HEK293T (cell line): ENCODE measurements at regions not wholly inside any gene's neighbourhood (a gene's known extent, or its start where the extent isn't known, plus 50 kb on each side); places are given as distances from the start of the nearest gene placed in this dataset.

ENCODE experiments used
- CTCF ChIA-PET: fragments of 350-600 bp; formaldehyde crosslinking; extraction: SDS; loops from one replicate; lab custom pipeline; 2021; ENCODE audit warnings: antibody characterized with exemption, inconsistent platforms; lab: Yijun Ruan, JAX
- POLR2A ChIA-PET: fragments of 350-600 bp; formaldehyde crosslinking; extraction: SDS; loops from one replicate; lab custom pipeline; 2020; ENCODE audit warnings: antibody characterized with exemption, inconsistent platforms; lab: Yijun Ruan, JAX
- DNase-seq: peaks from one replicate; pipeline ENCODE4 v3.0.0; 2012; ENCODE audit warnings: mixed read lengths; ENCODE audit errors: extremely low spot score
- ARNT ChIP-seq: fragments of 450-650 bp; IDR thresholded peaks from 2 replicates; pipeline ENCODE4 v1.6.1; 2017; ENCODE audit warnings: mild to moderate bottlenecking
- BHLHE40 ChIP-seq: fragments of 450-650 bp; IDR thresholded peaks from 2 replicates; pipeline ENCODE4 v1.6.1; 2016; ENCODE audit warnings: mild to moderate bottlenecking, moderate library complexity, borderline replicate concordance
- CTBP1 ChIP-seq: fragments of 450-650 bp; IDR thresholded peaks from 2 replicates; pipeline ENCODE4 v1.6.1; 2016; ENCODE audit warnings: borderline replicate concordance
- ELF4 ChIP-seq: fragments of 450-650 bp; IDR thresholded peaks from 2 replicates; pipeline ENCODE4 v1.6.1; 2017; ENCODE audit warnings: antibody characterized with exemption
- FOXA1 ChIP-seq: fragments of 450-650 bp; IDR thresholded peaks from 2 replicates; pipeline ENCODE4 v1.6.1; 2016; ENCODE audit warnings: mild to moderate bottlenecking
- FOXK2 ChIP-seq: fragments of 450-650 bp; IDR thresholded peaks from 2 replicates; pipeline ENCODE4 v1.6.1; 2016; ENCODE audit warnings: mild to moderate bottlenecking
- FOXM1 ChIP-seq: fragments of 450-650 bp; IDR thresholded peaks from 2 replicates; pipeline ENCODE4 v1.6.1; 2017; ENCODE audit warnings: mild to moderate bottlenecking, borderline replicate concordance
- HDGF ChIP-seq: fragments of 450-650 bp; IDR thresholded peaks from 2 replicates; pipeline ENCODE4 v1.6.1; 2017; ENCODE audit warnings: antibody characterized with exemption, borderline replicate concordance
- L3MBTL2 ChIP-seq: fragments of 450-650 bp; conservative IDR thresholded peaks from 2 replicates; pipeline ENCODE4 v1.6.1; 2016; ENCODE audit warnings: mild to moderate bottlenecking
- LEF1 ChIP-seq: fragments of 450-650 bp; IDR thresholded peaks from 2 replicates; pipeline ENCODE4 v1.6.1; 2017; ENCODE audit warnings: mild to moderate bottlenecking, borderline replicate concordance
- NFRKB ChIP-seq: fragments of 450-650 bp; IDR thresholded peaks from 2 replicates; pipeline ENCODE4 v1.6.1; 2016; ENCODE audit warnings: mild to moderate bottlenecking, moderate library complexity
- PKNOX1 ChIP-seq: fragments of 450-650 bp; IDR thresholded peaks from 2 replicates; pipeline ENCODE4 v1.6.1; 2016
- SP1 ChIP-seq: fragments of 450-650 bp; IDR thresholded peaks from 2 replicates; pipeline ENCODE4 v1.6.1; 2017
- SUZ12 ChIP-seq: fragments of 450-650 bp; IDR thresholded peaks from 2 replicates; pipeline ENCODE4 v1.6.1; 2016; ENCODE audit warnings: mild to moderate bottlenecking
- TARDBP ChIP-seq: fragments of 450-650 bp; IDR thresholded peaks from 2 replicates; pipeline ENCODE4 v1.6.1; 2016
- ZNF384 ChIP-seq: fragments of 450-650 bp; IDR thresholded peaks from 2 replicates; pipeline ENCODE4 v1.6.1; 2016

GRCh38 chr20:39658662-39659409 lies 696.7 kb downstream of the DHX35 start:
- POLR2A ChIA-PET, result no interaction called here
- no peak for DNase-seq
- CTCF ChIA-PET, result no interaction called here

GRCh38 chr20:39654171-39654570 lies 692.0 kb downstream of the DHX35 start:
- DNase-seq, result no peak
- POLR2A ChIA-PET, result no interaction called here
- CTCF ChIA-PET, result no interaction called here
- TF ChIP-seq BHLHE40 (no peak), ARNT (no peak), HDGF (no peak), LEF1 (no peak), CTBP1 (no peak)

More at GRCh38 chr20:39658662-39659409, 696.7 kb downstream of the DHX35 start:
- TF ChIP-seq LEF1 (no peak), SP1 (no peak), PKNOX1 (no peak), TARDBP (no peak)

GRCh38 chr20:39651645-39652325 lies 689.6 kb downstream of the DHX35 start:
- DNase-seq, result no peak
- TF ChIP-seq ARNT, result no peak
- TF ChIP-seq BHLHE40, result no peak
- TF ChIP-seq PKNOX1, result no peak
- no peak for TF ChIP-seq FOXA1
- TF ChIP-seq NFRKB, result no peak
- TF ChIP-seq ZNF384, result no peak
- no peak for TF ChIP-seq TARDBP
- no peak for TF ChIP-seq ELF4
- no peak for TF ChIP-seq CTBP1
- TF ChIP-seq FOXK2, result no peak
- no peak for TF ChIP-seq SUZ12
- TF ChIP-seq SP1, result no peak
- CTCF ChIA-PET, result no interaction called here
- POLR2A ChIA-PET, result no interaction called here

GRCh38 chr20:39646874-39647413 lies 684.8 kb downstream of the DHX35 start:
- POLR2A ChIA-PET, result no interaction called here

GRCh38 chr20:39645131-39645530 lies 683.0 kb downstream of the DHX35 start:
- ChIA-PET CTCF (no interaction called here), POLR2A (no interaction called here)
- TF ChIP-seq ARNT (no peak), ELF4 (no peak), NFRKB (no peak), PKNOX1 (no peak), ZNF384 (no peak), TARDBP (no peak)
- no peak for DNase-seq

More at GRCh38 chr20:39646874-39647413, 684.8 kb downstream of the DHX35 start:
- TF ChIP-seq ELF4 (no peak), LEF1 (no peak), FOXM1 (no peak), TARDBP (no peak), NFRKB (no peak), ARNT (no peak), CTBP1 (no peak), SP1 (no peak), SUZ12 (no peak), L3MBTL2 (no peak), HDGF (no peak), FOXA1 (no peak), ZNF384 (no peak), PKNOX1 (no peak), FOXK2 (no peak)
- no peak for DNase-seq
- CTCF ChIA-PET, result no interaction called here

- CTCF ChIA-PET, result interaction anchor here (0.6 kb wide), 1 partner anchor 26 kb away, joined by 3 read pairs; no protein-coding TSS in a partner anchor
- POLR2A ChIA-PET, result no interaction called here
- TF ChIP-seq BHLHE40, result no peak
- TF ChIP-seq FOXA1, result no peak
- no peak for TF ChIP-seq TARDBP
- TF ChIP-seq ELF4, result no peak
- TF ChIP-seq ARNT, result no peak
- no peak for TF ChIP-seq SUZ12
- TF ChIP-seq CTBP1, result no peak
- TF ChIP-seq L3MBTL2, result no peak
- TF ChIP-seq FOXK2, result no peak
- no peak for TF ChIP-seq SP1
- no peak for TF ChIP-seq NFRKB
- TF ChIP-seq LEF1, result no peak
- TF ChIP-seq HDGF, result no peak
- no peak for DNase-seq
These were observed 681.1 kb downstream of the DHX35 start for GRCh38 chr20:39643292-39643691.
